HepG2 (cell line): ENCODE measurements at regions not wholly inside any gene's neighbourhood (a gene's known extent, or its start where the extent isn't known, plus 50 kb on each side); places are given as distances from the start of the nearest gene placed in this dataset.

Experiments used
- ELF4 ChIP-seq: sonication (generic); formaldehyde crosslinking; IDR thresholded peaks from 2 replicates; pipeline ENCODE4 v1.5.0; 2020; ENCODE audit warnings: missing genetic modification reagents, mild to moderate bottlenecking, moderate library complexity, borderline replicate concordance
- FOSL2 ChIP-seq: sonication (generic); formaldehyde crosslinking; IDR thresholded peaks from 2 replicates; pipeline ENCODE4 v1.4.0; 2020; ENCODE audit warnings: missing genetic modification reagents
- HOXA5 ChIP-seq: sonication (generic); formaldehyde crosslinking; IDR thresholded peaks from 2 replicates; pipeline ENCODE4 v1.4.0; 2020; ENCODE audit warnings: missing genetic modification reagents
- KDM4B ChIP-seq: sonication (generic); formaldehyde crosslinking; IDR thresholded peaks from 2 replicates; pipeline ENCODE4 v1.4.0; 2020; ENCODE audit warnings: missing genetic modification reagents
- KDM6A ChIP-seq: IDR thresholded peaks from 2 replicates; pipeline ENCODE4 v1.6.1; 2016; ENCODE audit warnings: low read depth
- MEIS2 ChIP-seq: sonication (generic); formaldehyde crosslinking; IDR thresholded peaks from 2 replicates; pipeline ENCODE4 v1.9.0; 2021; ENCODE audit warnings: mild to moderate bottlenecking, missing genetic modification reagents
- POLR2A ChIP-seq, 2 experiments: IDR thresholded peaks; 2 replicates each; pipeline ENCODE4 v1.6.1; 2011; ENCODE audit warnings: low read depth in 2 of 2, low read length in 2 of 2, mild to moderate bottlenecking in 1 of 2, moderate library complexity in 1 of 2; ENCODE audit not compliant: insufficient read depth in 1 of 2
- POLR2AphosphoS5 ChIP-seq: IDR thresholded peaks from 2 replicates; pipeline ENCODE4 v1.6.1; 2012; ENCODE audit warnings: low read depth, low read length
- REL ChIP-seq: sonication (generic); formaldehyde crosslinking; conservative IDR thresholded peaks from 2 replicates; pipeline ENCODE4 v1.8.0; 2022; ENCODE audit warnings: mild to moderate bottlenecking, missing genetic modification reagents, moderate library complexity
- RERE ChIP-seq: IDR thresholded peaks from 2 replicates; pipeline ENCODE4 v1.6.1; 2016; ENCODE audit warnings: low read depth, missing genetic modification reagents, missing compliant biosample characterization
- SIX4 ChIP-seq: sonication (generic); formaldehyde crosslinking; IDR thresholded peaks from 2 replicates; pipeline ENCODE4 v1.4.0; 2020; ENCODE audit warnings: missing genetic modification reagents
- SOX6 ChIP-seq, 2 experiments: fragments of 450-650 bp in 1 of 2; sonication (generic) in 1 of 2; formaldehyde crosslinking in 1 of 2; IDR thresholded peaks; 2 replicates each; pipeline versions ENCODE4 v1.4.0 to v1.6.1; 2017 to 2020; ENCODE audit warnings: antibody characterized with exemption in 1 of 2, mild to moderate bottlenecking in 1 of 2, missing genetic modification reagents in 1 of 2
- TARDBP ChIP-seq: sonication (generic); formaldehyde crosslinking; IDR thresholded peaks from 2 replicates; pipeline ENCODE4 v1.8.0; 2022; ENCODE audit warnings: mild to moderate bottlenecking, missing genetic modification reagents
- YY1 ChIP-seq: IDR thresholded peaks from 2 replicates; pipeline ENCODE4 v1.6.1; 2011; ENCODE audit warnings: low read length, low read depth, moderate library complexity, mild to moderate bottlenecking; ENCODE audit not compliant: insufficient read depth, insufficient replicate concordance
- ZBTB2 ChIP-seq: sonication (generic); formaldehyde crosslinking; IDR thresholded peaks from 2 replicates; pipeline ENCODE4 v1.8.0; 2022; ENCODE audit warnings: low read depth, missing genetic modification reagents
- ZBTB38 ChIP-seq: sonication (generic); formaldehyde crosslinking; IDR thresholded peaks from 2 replicates; pipeline ENCODE4 v1.5.1; 2020; ENCODE audit warnings: mild to moderate bottlenecking, missing genetic modification reagents
- ZFX ChIP-seq: sonication (generic); formaldehyde crosslinking; IDR thresholded peaks from 2 replicates; pipeline ENCODE4 v1.4.0; 2020; ENCODE audit warnings: mild to moderate bottlenecking, low read depth, missing genetic modification reagents, moderate library complexity
- ZNF124 ChIP-seq: sonication (generic); formaldehyde crosslinking; IDR thresholded peaks from 2 replicates; pipeline ENCODE4 v1.4.0; 2020; ENCODE audit warnings: missing genetic modification reagents
- ZNF333 ChIP-seq: sonication (generic); formaldehyde crosslinking; IDR thresholded peaks from 2 replicates; pipeline ENCODE4 v1.4.0; 2020; ENCODE audit warnings: mild to moderate bottlenecking, missing genetic modification reagents, borderline replicate concordance
- ZNF446 ChIP-seq: sonication (generic); formaldehyde crosslinking; IDR thresholded peaks from 2 replicates; pipeline ENCODE4 v1.5.0; 2020; ENCODE audit warnings: mild to moderate bottlenecking, missing genetic modification reagents
- ZNF512B ChIP-seq: sonication (generic); formaldehyde crosslinking; IDR thresholded peaks from 2 replicates; pipeline ENCODE4 v1.5.1; 2020; ENCODE audit warnings: missing genetic modification reagents, mild to moderate bottlenecking, borderline replicate concordance

GRCh38 chr2:109690822-109691541 lies 76.8 kb downstream of the SOWAHC start (continued):
- TF ChIP-seq ZFX (CRISPR knock-in tag), result peak; percentile 79
- TF ChIP-seq POLR2AphosphoS5, result peak; percentile 73
- 0 out of 2 replicates have a peak, but pooled peaks have one; percentile 39 for TF ChIP-seq HOXA5
- 0 out of 2 replicates have a peak, but pooled peaks have one; percentile 40 for TF ChIP-seq ZNF124 (CRISPR knock-in tag)
- peak; percentile 34; the same call in 1 of the 2 replicates for TF ChIP-seq SIX4 (CRISPR knock-in tag)
- peak; percentile 68 to 70; a peak in 3 of 4 replicates for TF ChIP-seq POLR2A (IDR thresholded peaks at IDR 0.05; ENCODE audit: insufficient read depth in 1 of 2, low read depth in 2 of 2, low read length in 2 of 2)
- 0 out of 2 replicates have a peak, but pooled peaks have one; percentile 13 for TF ChIP-seq REL (CRISPR knock-in tag)
- TF ChIP-seq ZBTB2 (CRISPR knock-in tag), result 0 out of 2 replicates have a peak, but pooled peaks have one; percentile 15
- TF ChIP-seq KDM4B (CRISPR knock-in tag), result peak; percentile 51
- peak; percentile 22 for TF ChIP-seq RERE
- TF ChIP-seq TARDBP (CRISPR knock-in tag), result peak; percentile 56
- TF ChIP-seq ZNF333 (CRISPR knock-in tag), result no peak
- TF ChIP-seq ZNF512B (CRISPR knock-in tag), result peak; percentile 88; the same call in 1 of the 2 replicates
- 0 out of 2 replicates have a peak, but pooled peaks have one; percentile 40 for TF ChIP-seq ELF4 (CRISPR knock-in tag)
- TF ChIP-seq SOX6 (IDR thresholded peaks at IDR 0.05), result no peak
- TF ChIP-seq SOX6 (CRISPR knock-in tag; IDR thresholded peaks at IDR 0.05), result peak; percentile 97
- TF ChIP-seq MEIS2 (CRISPR knock-in tag), result no peak; the same call in none of the 2 replicates
- TF ChIP-seq ZNF446 (CRISPR knock-in tag), result peak; percentile 72; the same call in 1 of the 2 replicates
- TF ChIP-seq KDM6A (CRISPR knock-in tag), result peak; percentile 94
- no peak for TF ChIP-seq YY1
- peak; percentile 49; the same call in 1 of the 2 replicates for TF ChIP-seq ZBTB38
- TF ChIP-seq FOSL2 (CRISPR knock-in tag), result peak; percentile 55
